SK-N-MC (cell line): ENCODE measurements at regions not wholly inside any gene's neighbourhood (a gene's known extent, or its start where the extent isn't known, plus 50 kb on each side); places are given as distances from the start of the nearest gene placed in this dataset.
A peak's percentile ranks its signal among the peaks of the same experiment; 100 is the strongest.

Source experiments
- DNase-seq: peaks from one replicate; pipeline ENCODE4 v3.0.0-alpha.2; 2011; ENCODE audit warnings: low read depth, low spot score
- H3K27ac ChIP-seq: fragments of 200-600 bp; sonication (generic); 2 replicates; pipeline ENCODE4 v1.5.1; 2016; ENCODE audit warnings: mixed run types
- H3K36me3 ChIP-seq: fragments of 200-600 bp; sonication (generic); 2 replicates; pipeline ENCODE4 v1.6.1; 2017; ENCODE audit warnings: antibody characterized with exemption, low read length, mixed read lengths; ENCODE audit not compliant: insufficient read depth
- H3K4me3 ChIP-seq: fragments of 200-600 bp; sonication (generic); 2 replicates; pipeline ENCODE4 v1.5.1; 2016
- H3K9ac ChIP-seq: fragments of 200-600 bp; sonication (generic); 2 replicates; pipeline ENCODE4 v1.8.0; 2017; ENCODE audit warnings: mixed run types, mixed read lengths; ENCODE audit not compliant: insufficient read length
- H3K9me3 ChIP-seq: fragments of 200-600 bp; sonication (generic); 2 replicates; pipeline ENCODE4 v1.6.1; 2017; ENCODE audit warnings: low read depth, mild to moderate bottlenecking, antibody characterized with exemption, low read length, moderate library complexity, mixed read lengths
- EZH2 ChIP-seq: fragments of 200-600 bp; sonication (generic); IDR thresholded peaks from one replicate; pipeline ENCODE4 v1.6.1; 2017; ENCODE audit warnings: antibody characterized with exemption
- FOXP2 ChIP-seq: optimal IDR thresholded peaks from 2 replicates; pipeline ENCODE3; 2011; ENCODE audit warnings: mild to moderate bottlenecking, moderate library complexity; ENCODE audit not compliant: insufficient read depth; ENCODE audit errors: extremely low read length, control extremely low read depth
- POLR2AphosphoS5 ChIP-seq: IDR thresholded peaks from 2 replicates; pipeline ENCODE4 v1.6.1; 2012; ENCODE audit warnings: mild to moderate bottlenecking, low read depth, low read length, borderline replicate concordance

GRCh38 chr6:68339488-68340131, 295.5 kb upstream of the ADGRB3 start:
- H3K9me3 ChIP-seq = no peaks in the 10 kb centered on the region
- H3K9ac ChIP-seq = no peak overlapping the region
- no peak overlapping the region for H3K27ac ChIP-seq
- no peak overlapping the region for H3K4me3 ChIP-seq
- DNase-seq = no peak
- no peaks in the 10 kb centered on the region for H3K36me3 ChIP-seq
- TF ChIP-seq EZH2 (no peak), POLR2AphosphoS5 (no peak), FOXP2 (no peak)

- no peak overlapping the region for H3K9ac ChIP-seq
- TF ChIP-seq FOXP2 (no peak), EZH2 (no peak), POLR2AphosphoS5 (no peak)
Observed at GRCh38 chr6:68333442-68333841, 301.6 kb upstream of the ADGRB3 start.

DNA sequence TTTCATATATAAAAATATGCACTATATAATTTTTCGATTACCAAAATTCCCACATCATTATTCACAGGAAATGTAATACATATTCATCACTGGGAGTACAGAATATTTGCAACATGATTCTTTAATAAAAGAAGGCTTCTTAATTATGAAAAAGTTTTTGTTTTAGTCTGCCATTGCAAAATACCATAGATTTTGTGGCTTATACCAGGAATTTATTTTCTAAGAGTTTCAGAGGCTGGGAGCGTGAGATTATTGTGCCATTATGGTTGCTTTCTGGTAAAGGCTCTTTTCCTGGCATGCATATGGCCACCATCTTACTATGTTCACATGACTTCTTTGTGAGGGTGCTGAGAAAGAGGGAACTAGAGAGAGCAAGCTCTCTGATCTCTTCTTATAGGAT, 306.9 kb upstream of the ADGRB3 start:
- peak overlapping the region; percentile 60; the same call in 1 of the 2 replicates for H3K27ac ChIP-seq
- peak; percentile 28 for DNase-seq
- H3K4me3 ChIP-seq = no peak overlapping the region
- no peaks in the 10 kb centered on the region for H3K36me3 ChIP-seq
- TF ChIP-seq POLR2AphosphoS5 = no peak
- no peak for TF ChIP-seq FOXP2
- TF ChIP-seq EZH2 = no peak
- H3K9ac ChIP-seq = no peak overlapping the region
- no peaks in the 10 kb centered on the region for H3K9me3 ChIP-seq

More at GRCh38 chr6:68333442-68333841, 301.6 kb upstream of the ADGRB3 start:
- H3K27ac ChIP-seq = no peak overlapping the region
- H3K9me3 ChIP-seq = no peaks in the 10 kb centered on the region
- no peaks in the 10 kb centered on the region for H3K36me3 ChIP-seq
- peak; percentile 12 for DNase-seq
- H3K4me3 ChIP-seq = no peak overlapping the region

DNA sequence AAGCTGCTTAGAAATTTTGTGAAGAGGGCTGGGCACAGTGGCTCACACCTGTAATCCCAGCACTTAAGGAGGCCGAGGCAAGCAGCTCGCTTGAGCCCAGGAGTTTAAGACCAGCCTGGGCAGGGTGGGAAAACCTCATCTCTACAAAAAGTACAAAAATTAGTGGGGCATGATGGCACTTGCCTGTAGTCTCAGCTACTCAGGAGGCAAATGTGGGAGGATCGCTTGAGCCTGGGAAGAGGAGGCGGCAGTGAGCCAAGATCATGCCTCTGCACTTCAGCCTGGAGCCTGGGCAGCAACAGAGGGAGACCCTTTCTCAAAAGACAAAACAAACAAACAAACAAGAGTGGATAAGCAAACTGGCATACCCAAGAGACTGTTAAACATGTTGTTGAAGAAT, 308.3 kb upstream of the ADGRB3 start:
- TF ChIP-seq FOXP2 (no peak), POLR2AphosphoS5 (no peak), EZH2 (no peak)
- Histone ChIP-seq H3K4me3 (no peak overlapping the region), H3K27ac (no peak overlapping the region), H3K36me3 (no peaks in the 10 kb centered on the region), H3K9me3 (no peaks in the 10 kb centered on the region; the same call in 1 of the 2 replicates), H3K9ac (no peak overlapping the region)
- no peak for DNase-seq

GRCh38 chr6:68317366-68317765, 317.7 kb upstream of the ADGRB3 start:
- Histone ChIP-seq H3K9ac (no peak overlapping the region), H3K27ac (no peak overlapping the region), H3K9me3 (no peaks in the 10 kb centered on the region; the same call in 1 of the 2 replicates), H3K36me3 (no peaks in the 10 kb centered on the region), H3K4me3 (no peak overlapping the region)
- no peak for DNase-seq
- TF ChIP-seq FOXP2 = no peak
- TF ChIP-seq EZH2 = no peak
- no peak for TF ChIP-seq POLR2AphosphoS5

- no peak overlapping the region for H3K4me3 ChIP-seq
- no peaks in the 10 kb centered on the region for H3K9me3 ChIP-seq
- H3K36me3 ChIP-seq = no peaks in the 10 kb centered on the region
- TF ChIP-seq FOXP2 (no peak), POLR2AphosphoS5 (no peak), EZH2 (no peak)
- DNase-seq = no peak
- H3K9ac ChIP-seq = no peak overlapping the region
- H3K27ac ChIP-seq = no peak overlapping the region
Observed at GRCh38 chr6:68313911-68314310, 321.2 kb upstream of the ADGRB3 start.

DNA sequence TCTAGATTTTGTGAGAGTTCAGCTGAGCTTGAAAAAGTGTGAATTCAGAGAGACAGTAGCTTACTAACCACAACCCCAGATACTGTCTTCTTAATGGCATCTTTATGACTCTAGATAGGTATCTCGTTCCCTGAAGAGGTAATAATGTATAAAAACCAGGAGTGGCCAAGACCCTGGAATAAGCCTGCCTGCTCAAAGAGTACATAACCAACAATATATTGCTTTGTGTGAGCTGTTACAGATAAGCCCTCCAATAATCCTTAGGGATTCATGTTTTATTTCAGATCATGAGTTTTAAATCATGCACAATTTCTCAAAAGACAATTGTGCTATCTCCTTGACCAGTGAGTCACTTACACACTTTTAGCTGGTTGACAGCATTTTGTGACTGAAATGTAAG, 327.8 kb upstream of the ADGRB3 start:
- Histone ChIP-seq H3K9ac (no peak overlapping the region), H3K27ac (no peak overlapping the region), H3K4me3 (no peak overlapping the region), H3K9me3 (no peaks in the 10 kb centered on the region), H3K36me3 (no peaks in the 10 kb centered on the region)
- DNase-seq = no peak
- TF ChIP-seq FOXP2 = no peak
- no peak for TF ChIP-seq POLR2AphosphoS5
- no peak for TF ChIP-seq EZH2

DNA sequence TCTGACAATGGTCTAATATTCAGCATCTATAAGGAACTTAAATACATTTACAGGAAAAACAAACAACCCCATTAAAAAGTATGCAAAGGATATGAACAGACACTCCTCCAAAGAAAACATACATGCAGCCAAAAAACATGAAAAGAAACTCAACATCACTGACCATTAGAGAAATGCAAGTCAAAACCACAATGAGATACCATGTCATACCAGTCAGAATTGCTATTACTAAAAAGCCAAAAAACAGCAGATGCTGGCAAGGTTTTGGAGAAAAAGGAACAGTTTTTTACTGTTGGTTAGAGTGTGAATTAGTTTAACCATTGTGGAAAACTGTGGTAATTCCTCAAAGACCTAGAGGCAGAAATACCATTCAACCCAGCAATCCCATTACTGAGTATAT, 339.0 kb upstream of the ADGRB3 start:
- no peak for DNase-seq
- H3K4me3 ChIP-seq = no peak overlapping the region
- TF ChIP-seq FOXP2 = no peak
- TF ChIP-seq EZH2 = no peak
- no peak for TF ChIP-seq POLR2AphosphoS5

GRCh38 chr6:68282646-68283045, 352.4 kb upstream of the ADGRB3 start:
- no peak for TF ChIP-seq FOXP2
- TF ChIP-seq EZH2 = no peak
- no peak for TF ChIP-seq POLR2AphosphoS5

More for the DNA sequence above, 339.0 kb upstream of the ADGRB3 start:
- Histone ChIP-seq H3K9ac (no peak overlapping the region), H3K27ac (no peak overlapping the region), H3K36me3 (no peaks in the 10 kb centered on the region), H3K9me3 (no peaks in the 10 kb centered on the region)

More at GRCh38 chr6:68282646-68283045, 352.4 kb upstream of the ADGRB3 start:
- H3K36me3 ChIP-seq = no peaks in the 10 kb centered on the region
- H3K27ac ChIP-seq = no peak overlapping the region
- H3K9ac ChIP-seq = no peak overlapping the region
- H3K9me3 ChIP-seq = no peaks in the 10 kb centered on the region
- H3K4me3 ChIP-seq = no peak overlapping the region
- DNase-seq = no peak
